Colonic mucosa (tissue), 4 donors: ENCODE measurements at regions not wholly inside any gene's neighbourhood (a gene's known extent, or its start where the extent isn't known, plus 50 kb on each side); places are given as distances from the start of the nearest gene placed in this dataset.

Experiments used
- DNase-seq: peaks from one replicate; pipeline ENCODE4 v3.0.0-alpha.2; 2020
- H3K27ac ChIP-seq: fragments of 200-600 bp; one replicate; pipeline ENCODE4 v1.8.0; 2021
- H3K27me3 ChIP-seq: fragments of 200-600 bp; one replicate; pipeline ENCODE4 v1.8.0; 2021
- H3K36me3 ChIP-seq: fragments of 200-600 bp; one replicate; pipeline ENCODE4 v1.8.0; 2021
- H3K4me1 ChIP-seq: fragments of 200-600 bp; one replicate; pipeline ENCODE4 v1.8.0; 2021; ENCODE audit warnings: mild to moderate bottlenecking
- H3K4me3 ChIP-seq: fragments of 200-600 bp; one replicate; pipeline ENCODE4 v1.8.0; 2021
- H3K9ac ChIP-seq, 2 donors: one replicate each; pipeline ENCODE4 v1.7.0; 2013; ENCODE audit warnings: control low read depth in 2 of 2, low read depth in 2 of 2, low read length in 2 of 2
- H3K9me3 ChIP-seq: fragments of 200-600 bp; one replicate; pipeline ENCODE4 v1.8.0; 2021
- intact Hi-C: fragments of 100-400 bp; cut with DNase I; formaldehyde crosslinking; loops from one replicate; pipeline ENCODE4 v1.14.1; 2022
- TF ChIP-seq, protein P1 (sequence below): fragments of 200-600 bp; IDR thresholded peaks from one replicate; pipeline ENCODE4 v1.8.0; 2022; ENCODE audit warnings: antibody characterized with exemption, mild to moderate bottlenecking
- donor health status: healthy.
- donor health status: DM: no; HTN: no; CAD: no.
- donor health status: DM: no; HTN: no; CAD: no.

DNA sequence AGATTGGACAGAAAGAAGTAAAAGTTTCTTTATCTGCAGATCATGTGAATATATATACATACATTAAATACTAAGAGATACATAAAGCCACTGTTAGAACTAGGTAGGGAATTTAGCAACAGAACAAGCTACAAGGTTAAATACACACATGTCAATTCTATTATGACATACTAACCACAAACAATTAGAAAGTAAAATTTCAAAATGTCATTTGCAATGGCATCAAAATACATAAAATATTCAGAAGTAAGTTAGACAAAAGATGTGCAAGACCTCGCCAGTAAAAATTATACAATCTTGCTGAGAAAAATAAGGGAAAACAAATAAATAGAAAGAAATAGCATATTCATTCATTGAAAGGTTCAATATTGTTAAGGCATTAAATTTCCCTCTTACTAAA lies 200.0 kb upstream of the HES1 start:
- Histone ChIP-seq H3K27ac (no peak overlapping the region), H3K9me3 (no peaks in the 10 kb centered on the region), H3K4me3 (no peak overlapping the region), H3K27me3 (no peaks in the 10 kb centered on the region), H3K36me3 (no peaks in the 10 kb centered on the region), H3K4me1 (no peaks in the 10 kb centered on the region), H3K9ac (no peak overlapping the region)
- intact Hi-C loops: no loop called here
- TF ChIP-seq, protein P1, sequence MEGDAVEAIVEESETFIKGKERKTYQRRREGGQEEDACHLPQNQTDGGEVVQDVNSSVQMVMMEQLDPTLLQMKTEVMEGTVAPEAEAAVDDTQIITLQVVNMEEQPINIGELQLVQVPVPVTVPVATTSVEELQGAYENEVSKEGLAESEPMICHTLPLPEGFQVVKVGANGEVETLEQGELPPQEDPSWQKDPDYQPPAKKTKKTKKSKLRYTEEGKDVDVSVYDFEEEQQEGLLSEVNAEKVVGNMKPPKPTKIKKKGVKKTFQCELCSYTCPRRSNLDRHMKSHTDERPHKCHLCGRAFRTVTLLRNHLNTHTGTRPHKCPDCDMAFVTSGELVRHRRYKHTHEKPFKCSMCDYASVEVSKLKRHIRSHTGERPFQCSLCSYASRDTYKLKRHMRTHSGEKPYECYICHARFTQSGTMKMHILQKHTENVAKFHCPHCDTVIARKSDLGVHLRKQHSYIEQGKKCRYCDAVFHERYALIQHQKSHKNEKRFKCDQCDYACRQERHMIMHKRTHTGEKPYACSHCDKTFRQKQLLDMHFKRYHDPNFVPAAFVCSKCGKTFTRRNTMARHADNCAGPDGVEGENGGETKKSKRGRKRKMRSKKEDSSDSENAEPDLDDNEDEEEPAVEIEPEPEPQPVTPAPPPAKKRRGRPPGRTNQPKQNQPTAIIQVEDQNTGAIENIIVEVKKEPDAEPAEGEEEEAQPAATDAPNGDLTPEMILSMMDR: no peak
- DNase-seq: no peak

DNA sequence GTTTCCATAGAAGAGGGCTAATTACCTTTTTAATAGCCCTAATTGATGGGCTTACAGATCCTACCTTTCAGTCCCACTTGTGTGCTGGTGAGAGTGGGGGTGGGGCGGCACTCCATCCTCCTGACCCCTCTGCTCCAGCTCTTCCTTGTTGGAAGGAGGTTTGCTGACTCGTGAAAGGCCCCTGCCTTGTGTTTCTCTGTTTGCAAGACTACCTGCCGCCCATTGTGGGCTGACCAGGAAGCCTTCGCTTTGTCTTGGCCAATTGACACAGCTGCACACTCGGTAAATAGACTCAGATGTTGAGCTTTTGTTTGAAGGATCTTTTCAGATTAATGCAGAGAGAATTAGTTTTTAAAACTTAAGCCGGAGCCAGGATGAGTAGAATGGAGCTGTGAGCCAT lies 197.3 kb upstream of the HES1 start:
- no peak overlapping the region for H3K27ac ChIP-seq
- intact Hi-C loops: no loop called here
- no peaks in the 10 kb centered on the region for H3K36me3 ChIP-seq
- H3K4me3 ChIP-seq: no peak overlapping the region
- no peaks in the 10 kb centered on the region for H3K9me3 ChIP-seq
- TF ChIP-seq, protein P1: no peak
- H3K9ac ChIP-seq: no peak overlapping the region
- H3K27me3 ChIP-seq: no peaks in the 10 kb centered on the region
- H3K4me1 ChIP-seq: no peaks in the 10 kb centered on the region
- no peak for DNase-seq

DNA sequence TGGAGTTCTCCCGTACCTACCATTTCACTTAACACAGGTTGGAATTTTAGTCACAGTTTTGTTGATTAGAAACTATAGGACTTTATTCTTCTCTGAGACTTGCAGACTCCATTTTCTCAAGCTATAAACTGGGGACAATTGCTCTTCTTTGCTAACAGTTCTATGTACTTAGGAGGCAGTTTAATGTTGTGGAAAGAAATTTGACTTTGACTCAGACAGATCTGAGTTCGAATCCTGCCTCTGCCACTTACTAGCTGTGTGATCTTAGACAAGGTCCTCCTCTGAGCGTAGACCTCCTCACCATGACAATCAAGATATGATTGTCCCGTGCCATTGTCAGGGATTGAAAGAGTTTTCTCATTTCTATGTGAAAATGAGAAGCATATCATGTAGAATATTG lies 196.4 kb upstream of the HES1 start:
- no peaks in the 10 kb centered on the region for H3K27me3 ChIP-seq
- TF ChIP-seq, protein P1: no peak
- no peak for DNase-seq
- intact Hi-C loops: no loop called here
- no peaks in the 10 kb centered on the region for H3K9me3 ChIP-seq
- no peak overlapping the region for H3K4me3 ChIP-seq
- no peak overlapping the region for H3K9ac ChIP-seq
- no peaks in the 10 kb centered on the region for H3K4me1 ChIP-seq
- H3K27ac ChIP-seq: no peak overlapping the region
- H3K36me3 ChIP-seq: no peaks in the 10 kb centered on the region

DNA sequence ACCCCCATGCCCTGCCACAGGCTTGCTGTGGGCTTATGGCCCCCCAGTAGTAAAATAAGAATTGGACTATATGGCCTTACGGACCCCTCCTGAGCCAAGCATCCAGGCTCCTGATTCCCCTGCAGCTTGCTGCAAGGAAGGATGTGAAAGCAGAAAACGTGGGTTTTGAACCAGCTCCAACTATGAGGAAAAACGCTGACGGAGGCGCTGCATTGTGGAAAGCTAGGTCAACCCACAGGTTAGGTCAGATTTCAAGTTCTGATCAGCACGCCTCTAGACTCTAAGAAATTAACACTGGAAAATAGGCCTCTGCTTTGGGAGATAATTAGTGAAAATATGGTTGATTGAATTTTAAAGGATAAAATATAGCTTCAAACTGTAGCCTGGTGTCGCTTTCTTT lies 195.4 kb upstream of the HES1 start:
- H3K9me3 ChIP-seq: no peaks in the 10 kb centered on the region
- H3K36me3 ChIP-seq: no peaks in the 10 kb centered on the region
- H3K9ac ChIP-seq: no peak overlapping the region
- no peak for DNase-seq
- H3K4me3 ChIP-seq: no peak overlapping the region
- H3K4me1 ChIP-seq: no peaks in the 10 kb centered on the region
- H3K27ac ChIP-seq: no peak overlapping the region
- intact Hi-C loops: no loop called here
- H3K27me3 ChIP-seq: no peaks in the 10 kb centered on the region
- TF ChIP-seq, protein P1: no peak

DNA sequence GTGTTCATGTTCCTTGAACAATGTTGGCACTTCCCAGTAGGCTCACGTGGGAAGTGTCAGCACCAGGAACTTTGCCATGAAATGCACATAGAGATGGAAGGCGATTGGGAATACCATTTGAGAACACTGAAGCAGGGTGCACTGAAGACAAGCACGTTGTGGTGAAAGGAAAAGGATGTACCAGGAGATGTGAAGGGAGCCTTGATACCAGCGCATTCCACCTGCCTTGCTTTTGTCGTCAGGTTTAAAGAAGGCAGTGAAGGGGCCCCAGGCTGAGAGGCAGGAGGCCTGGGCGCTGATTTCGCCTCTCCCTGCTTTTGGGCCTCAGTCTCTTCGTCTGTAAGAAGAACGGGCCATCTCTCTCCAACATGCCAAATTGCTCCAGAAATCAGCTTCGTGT lies 194.5 kb upstream of the HES1 start:
- TF ChIP-seq, protein P1: no peak
- Histone ChIP-seq H3K9me3 (no peaks in the 10 kb centered on the region), H3K4me1 (no peaks in the 10 kb centered on the region), H3K9ac (no peak overlapping the region), H3K4me3 (no peak overlapping the region), H3K27ac (no peak overlapping the region), H3K36me3 (no peaks in the 10 kb centered on the region), H3K27me3 (no peaks in the 10 kb centered on the region)
- no peak for DNase-seq
- intact Hi-C loops: no loop called here
